ENCODE measurements at regions not wholly inside any gene's neighbourhood (a gene's known extent, or its start where the extent isn't known, plus 50 kb on each side); places are given as distances from the start of the nearest gene placed in this dataset.

- Histone ChIP-seq H3K79me1 (ENCODE audit: insufficient read depth, low read depth, low read length, poor library complexity, severe bottlenecking) (no peaks in the 10 kb centered on the region), H3K27me3 (ENCODE audit: insufficient read depth, low read length) (no peaks in the 10 kb centered on the region), H3K4me2 (ENCODE audit: insufficient read depth, insufficient read length, low read length) (no peak overlapping the region), H4K20me1 (ENCODE audit: control insufficient read depth, insufficient read depth, insufficient read length) (no peaks in the 10 kb centered on the region), H4K5ac (ENCODE audit: insufficient read length, low read depth, low read length) (no peak overlapping the region), H3K9ac (ENCODE audit: extremely low read depth, insufficient read length, low read length) (no peak overlapping the region), H4K91ac (ENCODE audit: insufficient read length, low read depth, low read length) (no peak overlapping the region), H2BK20ac (ENCODE audit: low read depth, low read length, poor library complexity, severe bottlenecking) (no peak overlapping the region), H2BK12ac (ENCODE audit: insufficient read length, low read depth, low read length) (no peak overlapping the region), H3K79me2 (ENCODE audit: insufficient read depth, low read length) (peaks cover 7% of the 10 kb centered on the region; the same call in 1 of the 2 replicates), H3K14ac (ENCODE audit: insufficient read depth, low read length) (no peak overlapping the region; the same call in 1 of the 2 replicates), H3T11ph (ENCODE audit: low read length) (no peak overlapping the region), H2AFZ (ENCODE audit: low read length) (no peak overlapping the region), H2BK120ac (ENCODE audit: low read depth, low read length, poor library complexity, severe bottlenecking) (no peak overlapping the region), H3K18ac (ENCODE audit: insufficient read length, low read depth, low read length) (no peak overlapping the region), H2AK5ac (ENCODE audit: insufficient read length, low read length) (no peak overlapping the region), H3K27ac (ENCODE audit: insufficient read length, low read depth, low read length) (no peak overlapping the region), H3K9me3 (ENCODE audit: control insufficient read depth, low read depth, low read length) (no peaks in the 10 kb centered on the region), H3K23me2 (ENCODE audit: insufficient read length, low read depth, low read length, poor library complexity, severe bottlenecking) (no peaks in the 10 kb centered on the region), H3K23ac (ENCODE audit: insufficient read length, low read depth, low read length) (no peak overlapping the region), H3K4me1 (ENCODE audit: insufficient read depth, low read length) (peaks cover 15% of the 10 kb centered on the region; the same call in 1 of the 2 replicates), H3K56ac (ENCODE audit: insufficient read length, low read depth, low read length) (no peak overlapping the region), H4K8ac (replicated peaks; ENCODE audit: insufficient read length, low read depth, low read length) (no peak overlapping the region), H2BK15ac (ENCODE audit: low read depth, low read length) (no peak overlapping the region), H3K4ac (ENCODE audit: low read depth, low read length) (no peak overlapping the region), H2BK5ac (ENCODE audit: insufficient read length, low read length) (no peak overlapping the region)
- Mint-ChIP-seq H3K36me3 (ENCODE audit: insufficient read depth in 1 of 3, low read depth in 3 of 3) (peaks cover 0 to 6% (median 0%) of the 10 kb centered on the region in 3 experiments; a peak in 2 of 7 replicates), H3K4me1 (peaks cover 47 to 50% of the 10 kb centered on the region in 2 experiments), H3K27ac (peak overlapping the region in 2 of 3 experiments; percentile 4 to 76; a peak in 3 of 7 replicates), H3K9me3 (no peaks in the 10 kb centered on the region), H3K27me3 (ENCODE audit: low read depth) (peaks cover 3% of the 10 kb centered on the region; the same call in 1 of the 2 replicates), H3K4me3 (no peak overlapping the region; a peak in 1 of 5 replicates)
- no peak for TF ChIP-seq CTCF (conservative IDR thresholded peaks at IDR 0.05)
- no peak for DNase-seq
- no CpG with 5 or more reads among the region's 8 CpGs for WGBS (ENCODE audit: extremely low coverage, insufficient read length, low lambda C conversion rate)
Measured at GRCh38 chr11:70640408-70640807, 242.1 kb downstream of the CTTN start.
